H9 (cell line): ENCODE measurements at regions not wholly inside any gene's neighbourhood (a gene's known extent, or its start where the extent isn't known, plus 50 kb on each side); places are given as distances from the start of the nearest gene placed in this dataset.

Experiments used
- DNase-seq: peaks from one replicate; pipeline ENCODE4 v3.0.0-alpha.2; 2017
- H2AFZ ChIP-seq: one replicate; pipeline ENCODE4 v1.6.1; 2013; ENCODE audit warnings: mild to moderate bottlenecking, low read length, control low read depth, moderate library complexity
- H2AK5ac ChIP-seq: 2 replicates; pipeline ENCODE4 v1.6.1; 2013; ENCODE audit warnings: low read length, control low read depth, mixed read lengths; ENCODE audit not compliant: insufficient read length
- H2BK120ac ChIP-seq: one replicate; pipeline ENCODE4 v1.6.1; 2013; ENCODE audit warnings: low read depth, mild to moderate bottlenecking, low read length, control low read depth, inconsistent platforms; ENCODE audit not compliant: poor library complexity, severe bottlenecking
- H2BK12ac ChIP-seq: 2 replicates; pipeline ENCODE4 v1.6.1; 2013; ENCODE audit warnings: low read length, control low read depth, mixed read lengths, low read depth; ENCODE audit not compliant: insufficient read length
- H2BK15ac ChIP-seq: 2 replicates; pipeline ENCODE4 v1.6.1; 2013; ENCODE audit warnings: low read depth, low read length, control low read depth
- H2BK20ac ChIP-seq: one replicate; pipeline ENCODE4 v1.6.1; 2013; ENCODE audit warnings: low read depth, mild to moderate bottlenecking, low read length, control low read depth, inconsistent platforms; ENCODE audit not compliant: poor library complexity, severe bottlenecking
- H2BK5ac ChIP-seq: 2 replicates; pipeline ENCODE4 v1.6.1; 2013; ENCODE audit warnings: low read length, control low read depth, mixed read lengths; ENCODE audit not compliant: insufficient read length
- H3K14ac ChIP-seq: 2 replicates; pipeline ENCODE4 v1.6.1; 2013; ENCODE audit warnings: low read length, control low read depth; ENCODE audit not compliant: insufficient read depth
- H3K18ac ChIP-seq: 2 replicates; pipeline ENCODE4 v1.6.1; 2013; ENCODE audit warnings: low read depth, mild to moderate bottlenecking, mixed read lengths, low read length, control low read depth; ENCODE audit not compliant: insufficient read length
- H3K23ac ChIP-seq: 2 replicates; pipeline ENCODE4 v1.6.1; 2013; ENCODE audit warnings: low read length, control low read depth, mixed read lengths, low read depth; ENCODE audit not compliant: insufficient read length
- H3K23me2 ChIP-seq: 2 replicates; pipeline ENCODE4 v1.6.1; 2013; ENCODE audit warnings: low read depth, mild to moderate bottlenecking, mixed read lengths, low read length, control low read depth; ENCODE audit not compliant: insufficient read length, poor library complexity, severe bottlenecking
- H3K27ac ChIP-seq: 2 replicates; pipeline ENCODE4 v1.5.1; 2013; ENCODE audit warnings: low read length, control low read depth, mixed read lengths, low read depth; ENCODE audit not compliant: insufficient read length
- H3K27me3 ChIP-seq: 2 replicates; pipeline ENCODE4 v1.6.1; 2013; ENCODE audit warnings: low read length, control low read depth, inconsistent platforms; ENCODE audit not compliant: insufficient read depth
- H3K4ac ChIP-seq: 2 replicates; pipeline ENCODE4 v1.6.1; 2013; ENCODE audit warnings: low read depth, mild to moderate bottlenecking, control low read depth, inconsistent platforms, low read length, moderate library complexity
- H3K4me1 ChIP-seq: 2 replicates; pipeline ENCODE4 v1.6.1; 2013; ENCODE audit warnings: low read length, control low read depth, inconsistent platforms; ENCODE audit not compliant: insufficient read depth
- H3K4me2 ChIP-seq: 2 replicates; pipeline ENCODE4 v1.6.1; 2013; ENCODE audit warnings: low read length, control low read depth, mixed read lengths; ENCODE audit not compliant: insufficient read length, insufficient read depth
- H3K56ac ChIP-seq: 2 replicates; pipeline ENCODE4 v1.6.1; 2013; ENCODE audit warnings: low read depth, mild to moderate bottlenecking, mixed read lengths, low read length, control low read depth; ENCODE audit not compliant: insufficient read length
- H3K79me1 ChIP-seq: 2 replicates; pipeline ENCODE4 v1.6.1; 2013; ENCODE audit warnings: low read depth, mild to moderate bottlenecking, moderate library complexity, low read length, control low read depth, inconsistent platforms; ENCODE audit not compliant: insufficient read depth, poor library complexity, severe bottlenecking
- H3K79me2 ChIP-seq: 2 replicates; pipeline ENCODE4 v1.6.1; 2013; ENCODE audit warnings: low read length, control low read depth, inconsistent platforms; ENCODE audit not compliant: insufficient read depth
- H3K9ac ChIP-seq: 2 replicates; pipeline ENCODE4 v1.6.1; 2013; ENCODE audit warnings: low read length, control low read depth, mixed read lengths; ENCODE audit not compliant: insufficient read length; ENCODE audit errors: extremely low read depth
- H3K9me3 ChIP-seq: one replicate; pipeline ENCODE4 v1.6.1; 2013; ENCODE audit warnings: low read depth, low read length, inconsistent platforms; ENCODE audit not compliant: control insufficient read depth
- H3T11ph ChIP-seq: one replicate; pipeline ENCODE4 v1.6.1; 2013; ENCODE audit warnings: mild to moderate bottlenecking, low read length, control low read depth, inconsistent platforms
- H4K20me1 ChIP-seq: one replicate; pipeline ENCODE4 v1.6.1; 2013; ENCODE audit not compliant: control insufficient read depth, insufficient read length, insufficient read depth
- H4K5ac ChIP-seq: 2 replicates; pipeline ENCODE4 v1.6.1; 2013; ENCODE audit warnings: low read depth, mild to moderate bottlenecking, mixed read lengths, low read length, control low read depth; ENCODE audit not compliant: insufficient read length
- H4K8ac ChIP-seq: replicated peaks from 2 replicates; pipeline ENCODE4 v1.6.1; 2013; ENCODE audit warnings: low read length, control low read depth, mixed read lengths, low read depth; ENCODE audit not compliant: insufficient read length
- H4K91ac ChIP-seq: 2 replicates; pipeline ENCODE4 v1.6.1; 2013; ENCODE audit warnings: low read depth, mild to moderate bottlenecking, moderate library complexity, mixed read lengths, low read length, control low read depth; ENCODE audit not compliant: insufficient read length
- H3K27ac Mint-ChIP-seq, 3 experiments: 2 replicates in 2 of 3; 3 replicates in 1 of 3; pipeline ENCODE4 v1.8.0; 2020 to 2021; ENCODE audit warnings: mixed read lengths in 3 of 3, mild to moderate bottlenecking in 1 of 3, moderate library complexity in 1 of 3
- H3K27me3 Mint-ChIP-seq: 2 replicates; pipeline ENCODE4 v1.8.0; 2021; ENCODE audit warnings: low read depth, mild to moderate bottlenecking, moderate library complexity, mixed read lengths
- H3K36me3 Mint-ChIP-seq, 3 experiments: 2 replicates in 2 of 3; 3 replicates in 1 of 3; pipeline ENCODE4 v1.8.0; 2020 to 2021; ENCODE audit warnings: low read depth in 3 of 3, mixed read lengths in 3 of 3; ENCODE audit not compliant: insufficient read depth in 1 of 3
- H3K4me1 Mint-ChIP-seq, 2 experiments: 2 replicates each; pipeline ENCODE4 v1.8.0; 2020; ENCODE audit warnings: mixed read lengths in 2 of 2
- H3K4me3 Mint-ChIP-seq, 2 experiments: 2 replicates in 1 of 2; 3 replicates in 1 of 2; pipeline ENCODE4 v1.8.0; 2020 to 2021; ENCODE audit warnings: mild to moderate bottlenecking in 2 of 2, mixed read lengths in 2 of 2, moderate library complexity in 1 of 2
- H3K9me3 Mint-ChIP-seq, 2 experiments: 2 replicates in 1 of 2; 3 replicates in 1 of 2; pipeline ENCODE4 v1.8.0; 2020; ENCODE audit warnings: mild to moderate bottlenecking in 2 of 2, mixed read lengths in 2 of 2, moderate library complexity in 1 of 2
- CTCF ChIP-seq: fragments of 200-600 bp; sonication (generic); conservative IDR thresholded peaks from 3 replicates; pipeline ENCODE4 v1.8.0; 2021; ENCODE audit warnings: antibody characterized with exemption, mild to moderate bottlenecking
- WGBS: extraction: QIAGEN DNeasy Blood & Tissue Kit; methylation state at CpG from one replicate; pipeline ENCODE4 v1.1.7; 2013; ENCODE audit warnings: missing lambda C conversion rate, low lambda C conversion rate, mixed read lengths; ENCODE audit not compliant: insufficient read length; ENCODE audit errors: extremely low coverage; 5-methylcytosine and 5-hydroxymethylcytosine counted together

GRCh38 chr10:9382533-9382866, 1328.0 kb downstream of the GATA3 start:
- no peak overlapping the region for H3T11ph ChIP-seq
- DNase-seq = no peak
- no peaks in the 10 kb centered on the region for H3K27me3 ChIP-seq
- Mint-ChIP-seq H3K4me1 (no peaks in the 10 kb centered on the region), H3K27ac (no peak overlapping the region), H3K27me3 (no peaks in the 10 kb centered on the region), H3K9me3 (peaks cover 3% of the 10 kb centered on the region in 2 experiments; a peak in 4 of 5 replicates), H3K36me3 (peaks cover 0 to 7% (median 3%) of the 10 kb centered on the region in 3 experiments; a peak in 2 of 7 replicates), H3K4me3 (no peak overlapping the region)
- H4K5ac ChIP-seq = no peak overlapping the region
- H3K56ac ChIP-seq = no peak overlapping the region
- H3K79me2 ChIP-seq = no peaks in the 10 kb centered on the region
- H3K4ac ChIP-seq = no peak overlapping the region
- no CpG with 5 or more reads among the region's 3 CpGs for WGBS
- H3K14ac ChIP-seq = no peak overlapping the region
- H3K18ac ChIP-seq = no peak overlapping the region
- H2BK120ac ChIP-seq = no peak overlapping the region
- no peak overlapping the region for H2AK5ac ChIP-seq
- H3K9ac ChIP-seq = no peak overlapping the region
- H4K20me1 ChIP-seq = no peaks in the 10 kb centered on the region
- no peak overlapping the region for H2AFZ ChIP-seq
- no peaks in the 10 kb centered on the region for H3K23me2 ChIP-seq
- no peak overlapping the region for H3K4me2 ChIP-seq
- TF ChIP-seq CTCF = no peak
- no peaks in the 10 kb centered on the region for H3K9me3 ChIP-seq
- H2BK20ac ChIP-seq = no peak overlapping the region
- H2BK5ac ChIP-seq = no peak overlapping the region
- H4K8ac ChIP-seq = no peak overlapping the region
- H3K79me1 ChIP-seq = no peaks in the 10 kb centered on the region
- no peak overlapping the region for H2BK15ac ChIP-seq
- no peaks in the 10 kb centered on the region for H3K4me1 ChIP-seq
- H3K23ac ChIP-seq = no peak overlapping the region
- H4K91ac ChIP-seq = no peak overlapping the region
- no peak overlapping the region for H3K27ac ChIP-seq
- H2BK12ac ChIP-seq = no peak overlapping the region
